H9 (cell line): ENCODE measurements at regions not wholly inside any gene's neighbourhood (a gene's known extent, or its start where the extent isn't known, plus 50 kb on each side); places are given as distances from the start of the nearest gene placed in this dataset.

Experiments
- DNase-seq: peaks from one replicate; pipeline ENCODE4 v3.0.0-alpha.2; 2017
- H2AFZ ChIP-seq: one replicate; pipeline ENCODE4 v1.6.1; 2013; ENCODE audit warnings: mild to moderate bottlenecking, low read length, control low read depth, moderate library complexity
- H2AK5ac ChIP-seq: 2 replicates; pipeline ENCODE4 v1.6.1; 2013; ENCODE audit warnings: low read length, control low read depth, mixed read lengths; ENCODE audit not compliant: insufficient read length
- H2BK120ac ChIP-seq: one replicate; pipeline ENCODE4 v1.6.1; 2013; ENCODE audit warnings: low read depth, mild to moderate bottlenecking, low read length, control low read depth, inconsistent platforms; ENCODE audit not compliant: poor library complexity, severe bottlenecking
- H2BK12ac ChIP-seq: 2 replicates; pipeline ENCODE4 v1.6.1; 2013; ENCODE audit warnings: low read length, control low read depth, mixed read lengths, low read depth; ENCODE audit not compliant: insufficient read length
- H2BK15ac ChIP-seq: 2 replicates; pipeline ENCODE4 v1.6.1; 2013; ENCODE audit warnings: low read depth, low read length, control low read depth
- H2BK20ac ChIP-seq: one replicate; pipeline ENCODE4 v1.6.1; 2013; ENCODE audit warnings: low read depth, mild to moderate bottlenecking, low read length, control low read depth, inconsistent platforms; ENCODE audit not compliant: poor library complexity, severe bottlenecking
- H2BK5ac ChIP-seq: 2 replicates; pipeline ENCODE4 v1.6.1; 2013; ENCODE audit warnings: low read length, control low read depth, mixed read lengths; ENCODE audit not compliant: insufficient read length
- H3K14ac ChIP-seq: 2 replicates; pipeline ENCODE4 v1.6.1; 2013; ENCODE audit warnings: low read length, control low read depth; ENCODE audit not compliant: insufficient read depth
- H3K18ac ChIP-seq: 2 replicates; pipeline ENCODE4 v1.6.1; 2013; ENCODE audit warnings: low read depth, mild to moderate bottlenecking, mixed read lengths, low read length, control low read depth; ENCODE audit not compliant: insufficient read length
- H3K23ac ChIP-seq: 2 replicates; pipeline ENCODE4 v1.6.1; 2013; ENCODE audit warnings: low read length, control low read depth, mixed read lengths, low read depth; ENCODE audit not compliant: insufficient read length
- H3K23me2 ChIP-seq: 2 replicates; pipeline ENCODE4 v1.6.1; 2013; ENCODE audit warnings: low read depth, mild to moderate bottlenecking, mixed read lengths, low read length, control low read depth; ENCODE audit not compliant: insufficient read length, poor library complexity, severe bottlenecking
- H3K27ac ChIP-seq: 2 replicates; pipeline ENCODE4 v1.5.1; 2013; ENCODE audit warnings: low read length, control low read depth, mixed read lengths, low read depth; ENCODE audit not compliant: insufficient read length
- H3K27me3 ChIP-seq: 2 replicates; pipeline ENCODE4 v1.6.1; 2013; ENCODE audit warnings: low read length, control low read depth, inconsistent platforms; ENCODE audit not compliant: insufficient read depth
- H3K4ac ChIP-seq: 2 replicates; pipeline ENCODE4 v1.6.1; 2013; ENCODE audit warnings: low read depth, mild to moderate bottlenecking, control low read depth, inconsistent platforms, low read length, moderate library complexity
- H3K4me1 ChIP-seq: 2 replicates; pipeline ENCODE4 v1.6.1; 2013; ENCODE audit warnings: low read length, control low read depth, inconsistent platforms; ENCODE audit not compliant: insufficient read depth
- H3K4me2 ChIP-seq: 2 replicates; pipeline ENCODE4 v1.6.1; 2013; ENCODE audit warnings: low read length, control low read depth, mixed read lengths; ENCODE audit not compliant: insufficient read length, insufficient read depth
- H3K56ac ChIP-seq: 2 replicates; pipeline ENCODE4 v1.6.1; 2013; ENCODE audit warnings: low read depth, mild to moderate bottlenecking, mixed read lengths, low read length, control low read depth; ENCODE audit not compliant: insufficient read length
- H3K79me1 ChIP-seq: 2 replicates; pipeline ENCODE4 v1.6.1; 2013; ENCODE audit warnings: low read depth, mild to moderate bottlenecking, moderate library complexity, low read length, control low read depth, inconsistent platforms; ENCODE audit not compliant: insufficient read depth, poor library complexity, severe bottlenecking
- H3K79me2 ChIP-seq: 2 replicates; pipeline ENCODE4 v1.6.1; 2013; ENCODE audit warnings: low read length, control low read depth, inconsistent platforms; ENCODE audit not compliant: insufficient read depth
- H3K9ac ChIP-seq: 2 replicates; pipeline ENCODE4 v1.6.1; 2013; ENCODE audit warnings: low read length, control low read depth, mixed read lengths; ENCODE audit not compliant: insufficient read length; ENCODE audit errors: extremely low read depth
- H3K9me3 ChIP-seq: one replicate; pipeline ENCODE4 v1.6.1; 2013; ENCODE audit warnings: low read depth, low read length, inconsistent platforms; ENCODE audit not compliant: control insufficient read depth
- H3T11ph ChIP-seq: one replicate; pipeline ENCODE4 v1.6.1; 2013; ENCODE audit warnings: mild to moderate bottlenecking, low read length, control low read depth, inconsistent platforms
- H4K20me1 ChIP-seq: one replicate; pipeline ENCODE4 v1.6.1; 2013; ENCODE audit not compliant: control insufficient read depth, insufficient read length, insufficient read depth
- H4K5ac ChIP-seq: 2 replicates; pipeline ENCODE4 v1.6.1; 2013; ENCODE audit warnings: low read depth, mild to moderate bottlenecking, mixed read lengths, low read length, control low read depth; ENCODE audit not compliant: insufficient read length
- H4K8ac ChIP-seq: replicated peaks from 2 replicates; pipeline ENCODE4 v1.6.1; 2013; ENCODE audit warnings: low read length, control low read depth, mixed read lengths, low read depth; ENCODE audit not compliant: insufficient read length
- H4K91ac ChIP-seq: 2 replicates; pipeline ENCODE4 v1.6.1; 2013; ENCODE audit warnings: low read depth, mild to moderate bottlenecking, moderate library complexity, mixed read lengths, low read length, control low read depth; ENCODE audit not compliant: insufficient read length
- H3K27ac Mint-ChIP-seq, 3 experiments: 2 replicates in 2 of 3; 3 replicates in 1 of 3; pipeline ENCODE4 v1.8.0; 2020 to 2021; ENCODE audit warnings: mixed read lengths in 3 of 3, mild to moderate bottlenecking in 1 of 3, moderate library complexity in 1 of 3
- H3K27me3 Mint-ChIP-seq: 2 replicates; pipeline ENCODE4 v1.8.0; 2021; ENCODE audit warnings: low read depth, mild to moderate bottlenecking, moderate library complexity, mixed read lengths
- H3K36me3 Mint-ChIP-seq, 3 experiments: 2 replicates in 2 of 3; 3 replicates in 1 of 3; pipeline ENCODE4 v1.8.0; 2020 to 2021; ENCODE audit warnings: low read depth in 3 of 3, mixed read lengths in 3 of 3; ENCODE audit not compliant: insufficient read depth in 1 of 3
- H3K4me1 Mint-ChIP-seq, 2 experiments: 2 replicates each; pipeline ENCODE4 v1.8.0; 2020; ENCODE audit warnings: mixed read lengths in 2 of 2
- H3K4me3 Mint-ChIP-seq, 2 experiments: 2 replicates in 1 of 2; 3 replicates in 1 of 2; pipeline ENCODE4 v1.8.0; 2020 to 2021; ENCODE audit warnings: mild to moderate bottlenecking in 2 of 2, mixed read lengths in 2 of 2, moderate library complexity in 1 of 2
- H3K9me3 Mint-ChIP-seq, 2 experiments: 2 replicates in 1 of 2; 3 replicates in 1 of 2; pipeline ENCODE4 v1.8.0; 2020; ENCODE audit warnings: mild to moderate bottlenecking in 2 of 2, mixed read lengths in 2 of 2, moderate library complexity in 1 of 2
- WGBS: extraction: QIAGEN DNeasy Blood & Tissue Kit; methylation state at CpG from one replicate; pipeline ENCODE4 v1.1.7; 2013; ENCODE audit warnings: missing lambda C conversion rate, low lambda C conversion rate, mixed read lengths; ENCODE audit not compliant: insufficient read length; ENCODE audit errors: extremely low coverage; 5-methylcytosine and 5-hydroxymethylcytosine counted together
- TF ChIP-seq, protein P1 (sequence below): fragments of 200-600 bp; sonication (generic); conservative IDR thresholded peaks from 3 replicates; pipeline ENCODE4 v1.8.0; 2021; ENCODE audit warnings: antibody characterized with exemption, mild to moderate bottlenecking

- Histone ChIP-seq H3K9me3 (no peaks in the 10 kb centered on the region), H3K79me2 (no peaks in the 10 kb centered on the region), H3K9ac (no peak overlapping the region), H2BK5ac (no peak overlapping the region), H2BK15ac (no peak overlapping the region), H3K23me2 (no peaks in the 10 kb centered on the region), H3K4ac (no peak overlapping the region), H2BK120ac (no peak overlapping the region), H4K20me1 (no peaks in the 10 kb centered on the region), H2BK20ac (no peak overlapping the region), H3K27me3 (no peaks in the 10 kb centered on the region), H3K27ac (no peak overlapping the region), H3T11ph (no peak overlapping the region), H4K5ac (no peak overlapping the region), H3K23ac (no peak overlapping the region), H2AK5ac (no peak overlapping the region), H4K8ac (no peak overlapping the region), H3K79me1 (no peaks in the 10 kb centered on the region), H2BK12ac (no peak overlapping the region), H3K4me2 (no peak overlapping the region), H3K18ac (no peak overlapping the region), H3K14ac (no peak overlapping the region), H4K91ac (no peak overlapping the region), H2AFZ (no peak overlapping the region), H3K56ac (no peak overlapping the region), H3K4me1 (no peaks in the 10 kb centered on the region)
- Mint-ChIP-seq H3K36me3 (peaks cover 0 to 5% (median 4%) of the 10 kb centered on the region in 3 experiments; a peak in 2 of 7 replicates), H3K27ac (no peak overlapping the region), H3K4me3 (no peak overlapping the region), H3K27me3 (no peaks in the 10 kb centered on the region), H3K9me3 (no peaks in the 10 kb centered on the region; a peak in 1 of 5 replicates), H3K4me1 (peaks cover 12 to 19% of the 10 kb centered on the region in 2 experiments)
- no CpG with 5 or more reads among the region's 3 CpGs for WGBS
- TF ChIP-seq, protein P1, sequence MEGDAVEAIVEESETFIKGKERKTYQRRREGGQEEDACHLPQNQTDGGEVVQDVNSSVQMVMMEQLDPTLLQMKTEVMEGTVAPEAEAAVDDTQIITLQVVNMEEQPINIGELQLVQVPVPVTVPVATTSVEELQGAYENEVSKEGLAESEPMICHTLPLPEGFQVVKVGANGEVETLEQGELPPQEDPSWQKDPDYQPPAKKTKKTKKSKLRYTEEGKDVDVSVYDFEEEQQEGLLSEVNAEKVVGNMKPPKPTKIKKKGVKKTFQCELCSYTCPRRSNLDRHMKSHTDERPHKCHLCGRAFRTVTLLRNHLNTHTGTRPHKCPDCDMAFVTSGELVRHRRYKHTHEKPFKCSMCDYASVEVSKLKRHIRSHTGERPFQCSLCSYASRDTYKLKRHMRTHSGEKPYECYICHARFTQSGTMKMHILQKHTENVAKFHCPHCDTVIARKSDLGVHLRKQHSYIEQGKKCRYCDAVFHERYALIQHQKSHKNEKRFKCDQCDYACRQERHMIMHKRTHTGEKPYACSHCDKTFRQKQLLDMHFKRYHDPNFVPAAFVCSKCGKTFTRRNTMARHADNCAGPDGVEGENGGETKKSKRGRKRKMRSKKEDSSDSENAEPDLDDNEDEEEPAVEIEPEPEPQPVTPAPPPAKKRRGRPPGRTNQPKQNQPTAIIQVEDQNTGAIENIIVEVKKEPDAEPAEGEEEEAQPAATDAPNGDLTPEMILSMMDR, result no peak
- no peak for DNase-seq
Measured at GRCh38 chr1:58211869-58212268, 334.7 kb downstream of the OMA1 start.
